ENCODE measurements at regions not wholly inside any gene's neighbourhood (a gene's known extent, or its start where the extent isn't known, plus 50 kb on each side); places are given as distances from the start of the nearest gene placed in this dataset.

DNA sequence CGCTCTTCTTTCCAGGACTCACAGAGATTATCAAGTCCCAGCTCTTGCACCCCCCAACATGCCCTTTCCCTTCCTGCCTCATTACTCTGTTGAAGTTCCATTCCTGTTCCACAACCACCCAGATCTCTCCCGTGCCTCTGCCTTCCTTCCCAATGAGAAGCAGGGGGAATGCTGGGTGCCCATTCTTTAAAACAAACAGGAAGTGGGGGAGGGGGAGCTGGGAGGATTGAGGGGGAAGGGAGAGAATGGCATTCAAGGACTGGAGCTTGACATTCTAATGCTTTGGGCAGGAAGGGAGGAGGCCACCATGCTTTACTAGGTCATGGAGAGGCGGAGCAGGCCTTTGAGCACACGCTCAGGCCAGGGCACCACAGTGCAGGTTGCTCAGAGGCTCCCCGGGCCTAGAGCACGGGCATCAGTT, 150.3 kb upstream of the IRF2BP2 start:
- H3K4me3 ChIP-seq: no peak overlapping the region
- DNase-seq (ENCODE audit: low spot score): no peak
- H3K27ac ChIP-seq: no peak overlapping the region
- TF ChIP-seq CTCF (IDR thresholded peaks at IDR 0.05): no peak

GRCh38 chr1:234759888-234760287, 149.9 kb upstream of the IRF2BP2 start:
- Histone ChIP-seq H3K4me3 (no peak overlapping the region), H3K27ac (no peak overlapping the region)
- no peak for TF ChIP-seq CTCF (IDR thresholded peaks at IDR 0.05)
- no peak for DNase-seq (ENCODE audit: low spot score)

GRCh38 chr1:234758851-234759250, 148.9 kb upstream of the IRF2BP2 start:
- no peak for DNase-seq (ENCODE audit: low spot score)

GRCh38 chr1:234756857-234757256, 146.9 kb upstream of the IRF2BP2 start:
- Histone ChIP-seq H3K27ac (no peak overlapping the region), H3K4me3 (no peak overlapping the region)
- TF ChIP-seq CTCF (IDR thresholded peaks at IDR 0.05): no peak
- DNase-seq (ENCODE audit: low spot score): no peak

More at GRCh38 chr1:234758851-234759250, 148.9 kb upstream of the IRF2BP2 start:
- Histone ChIP-seq H3K27ac (no peak overlapping the region), H3K4me3 (no peak overlapping the region)
- TF ChIP-seq CTCF (IDR thresholded peaks at IDR 0.05): no peak

DNA sequence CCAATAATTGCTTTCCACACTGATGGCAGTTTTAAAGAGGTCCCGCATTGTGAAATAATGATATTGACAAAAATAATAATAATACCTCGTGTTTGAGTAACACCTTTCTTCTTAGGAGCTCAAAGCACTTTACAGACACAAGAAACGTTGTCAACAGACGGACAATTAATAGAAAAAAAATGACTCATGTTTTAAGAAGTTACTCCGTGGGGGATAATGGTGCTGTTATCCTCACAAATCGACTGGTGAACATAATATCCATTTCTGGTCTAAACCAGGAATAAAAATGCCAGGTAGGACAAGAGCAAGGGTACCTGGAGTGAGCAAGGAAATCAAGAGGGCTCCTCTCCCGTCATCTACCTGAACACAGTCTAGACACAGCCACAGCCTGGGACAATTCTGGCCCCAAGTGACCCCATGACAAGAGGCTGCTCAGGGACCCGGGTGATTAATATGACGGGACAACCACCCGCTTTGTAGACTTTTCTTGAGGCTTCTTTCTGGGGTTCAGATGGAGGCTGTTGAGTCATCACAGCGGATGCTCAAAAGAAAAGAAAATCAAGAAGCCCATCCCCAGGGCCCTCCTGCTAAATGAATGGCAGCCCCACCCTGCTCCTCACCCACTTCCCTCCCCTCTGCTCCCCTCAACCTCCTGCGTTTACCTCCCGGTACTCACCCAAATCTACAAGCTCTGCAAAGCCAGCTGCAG, 146.2 kb upstream of the IRF2BP2 start:
- DNase-seq (ENCODE audit: low spot score): no peak
- no peak overlapping the region for H3K27ac ChIP-seq
- no peak overlapping the region for H3K4me3 ChIP-seq
- TF ChIP-seq CTCF (IDR thresholded peaks at IDR 0.05): no peak

DNA sequence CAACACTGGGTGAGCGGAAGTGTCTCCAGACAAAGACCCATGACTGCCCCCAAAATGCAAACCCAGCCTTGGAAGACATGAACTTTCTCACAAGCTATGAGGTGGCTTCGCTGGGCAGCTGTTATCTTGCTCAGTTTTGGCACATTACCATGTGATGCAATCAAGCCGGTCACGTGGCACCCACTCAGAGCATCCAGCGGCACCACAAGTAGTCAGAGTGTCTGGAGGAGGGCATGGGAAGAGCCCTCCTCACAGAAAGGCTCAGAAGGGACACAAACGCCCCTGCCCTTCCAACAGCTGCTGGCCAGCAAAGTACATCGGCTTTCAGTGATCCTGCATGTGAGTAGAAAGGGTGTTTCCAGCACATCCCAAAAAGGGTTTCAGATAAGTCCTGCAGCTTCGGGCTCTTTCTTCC, 145.5 kb upstream of the IRF2BP2 start:
- no peak for TF ChIP-seq CTCF (IDR thresholded peaks at IDR 0.05)
- peak overlapping the region; percentile 39 for H3K4me3 ChIP-seq
- H3K27ac ChIP-seq: peak overlapping the region in 1 of 2 donors; percentile 10
- DNase-seq (ENCODE audit: low spot score): peak; percentile 90

GRCh38 chr1:234753979-234754378, 144.0 kb upstream of the IRF2BP2 start:
- H3K27ac ChIP-seq: no peak overlapping the region
- DNase-seq (ENCODE audit: low spot score): no peak
- H3K4me3 ChIP-seq: no peak overlapping the region
- no peak for TF ChIP-seq CTCF (IDR thresholded peaks at IDR 0.05)
